ENCODE measurements at regions not wholly inside any gene's neighbourhood (a gene's known extent, or its start where the extent isn't known, plus 50 kb on each side); places are given as distances from the start of the nearest gene placed in this dataset.

DNA sequence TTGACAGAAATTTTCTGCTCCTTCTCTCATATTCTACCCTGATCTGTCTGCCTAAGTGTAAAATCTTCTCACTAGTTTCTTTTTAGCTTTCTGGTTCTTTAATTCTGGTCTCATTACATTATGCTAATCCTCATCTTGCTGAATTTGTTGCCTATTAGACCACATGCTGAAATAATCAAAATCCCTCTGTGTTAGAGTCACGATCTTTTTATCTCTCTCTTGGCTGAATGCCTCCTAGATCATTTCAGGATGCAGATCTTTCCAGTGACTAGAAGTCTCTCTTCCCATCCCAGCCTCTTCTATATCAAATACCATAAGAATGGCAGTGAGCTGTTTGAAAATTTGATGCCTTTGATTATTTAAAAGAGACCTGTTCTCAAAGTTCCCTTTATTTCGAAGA, 661.9 kb downstream of the SORCS1 start:
- Histone ChIP-seq H2AFZ (ENCODE audit: control insufficient read depth, low read length) (no peak overlapping the region), H3K36me3 (ENCODE audit: control insufficient read depth in 2 of 2, extremely low read depth in 1 of 2, insufficient read depth in 2 of 2, low read length in 2 of 2) (no peaks in the 10 kb centered on the region), H3K9me3 (ENCODE audit: control insufficient read depth, low read depth, low read length) (no peaks in the 10 kb centered on the region), H3K9ac (ENCODE audit: control insufficient read depth, extremely low read depth, insufficient read depth, low read length) (no peak overlapping the region), H3K4me3 (ENCODE audit: control insufficient read depth in 2 of 3, extremely low read depth in 1 of 3, insufficient read depth in 2 of 3, low read depth in 1 of 3, low read length in 3 of 3) (no peak overlapping the region), H3K9me1 (ENCODE audit: control insufficient read depth, extremely low read depth, insufficient read depth, low read length) (no peaks in the 10 kb centered on the region), H3K4me2 (ENCODE audit: control insufficient read depth, extremely low read depth, insufficient read depth, low read depth, low read length) (no peak overlapping the region), H3K79me2 (ENCODE audit: control insufficient read depth, insufficient read depth, low read length) (no peaks in the 10 kb centered on the region), H3K4me1 (ENCODE audit: control insufficient read depth, extremely low read depth, insufficient read depth, low read length) (peaks cover 21% of the 10 kb centered on the region), H3K27ac (ENCODE audit: control insufficient read depth, insufficient read depth, low read length) (no peak overlapping the region), H3K27me3 (ENCODE audit: control insufficient read depth, extremely low read depth, insufficient read depth, low read length) (no peaks in the 10 kb centered on the region), H4K20me1 (ENCODE audit: control insufficient read depth, extremely low read depth, insufficient read depth, low read length) (no peaks in the 10 kb centered on the region)
- DNase-seq (ENCODE audit: low read depth, low spot score) (no peak), FAIRE-seq (no peak)
- no peak for TF ChIP-seq EZH2 (IDR thresholded peaks at IDR 0.05; ENCODE audit: low read length)
- TF ChIP-seq, protein P1, sequence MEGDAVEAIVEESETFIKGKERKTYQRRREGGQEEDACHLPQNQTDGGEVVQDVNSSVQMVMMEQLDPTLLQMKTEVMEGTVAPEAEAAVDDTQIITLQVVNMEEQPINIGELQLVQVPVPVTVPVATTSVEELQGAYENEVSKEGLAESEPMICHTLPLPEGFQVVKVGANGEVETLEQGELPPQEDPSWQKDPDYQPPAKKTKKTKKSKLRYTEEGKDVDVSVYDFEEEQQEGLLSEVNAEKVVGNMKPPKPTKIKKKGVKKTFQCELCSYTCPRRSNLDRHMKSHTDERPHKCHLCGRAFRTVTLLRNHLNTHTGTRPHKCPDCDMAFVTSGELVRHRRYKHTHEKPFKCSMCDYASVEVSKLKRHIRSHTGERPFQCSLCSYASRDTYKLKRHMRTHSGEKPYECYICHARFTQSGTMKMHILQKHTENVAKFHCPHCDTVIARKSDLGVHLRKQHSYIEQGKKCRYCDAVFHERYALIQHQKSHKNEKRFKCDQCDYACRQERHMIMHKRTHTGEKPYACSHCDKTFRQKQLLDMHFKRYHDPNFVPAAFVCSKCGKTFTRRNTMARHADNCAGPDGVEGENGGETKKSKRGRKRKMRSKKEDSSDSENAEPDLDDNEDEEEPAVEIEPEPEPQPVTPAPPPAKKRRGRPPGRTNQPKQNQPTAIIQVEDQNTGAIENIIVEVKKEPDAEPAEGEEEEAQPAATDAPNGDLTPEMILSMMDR (optimal IDR thresholded peaks at IDR 0.05 in 1 of 3, IDR thresholded peaks at IDR 0.05 in 1 of 3, conservative IDR thresholded peaks at IDR 0.05 in 1 of 3; ENCODE audit: extremely low read depth in 1 of 3, insufficient read depth in 2 of 3, low read length in 3 of 3), result no peak
- dilution Hi-C loops (cut with MboI; ENCODE audit: extremely low pct_ligation_motif_present, low sequenced_read_pairs), result no loop called here

DNA sequence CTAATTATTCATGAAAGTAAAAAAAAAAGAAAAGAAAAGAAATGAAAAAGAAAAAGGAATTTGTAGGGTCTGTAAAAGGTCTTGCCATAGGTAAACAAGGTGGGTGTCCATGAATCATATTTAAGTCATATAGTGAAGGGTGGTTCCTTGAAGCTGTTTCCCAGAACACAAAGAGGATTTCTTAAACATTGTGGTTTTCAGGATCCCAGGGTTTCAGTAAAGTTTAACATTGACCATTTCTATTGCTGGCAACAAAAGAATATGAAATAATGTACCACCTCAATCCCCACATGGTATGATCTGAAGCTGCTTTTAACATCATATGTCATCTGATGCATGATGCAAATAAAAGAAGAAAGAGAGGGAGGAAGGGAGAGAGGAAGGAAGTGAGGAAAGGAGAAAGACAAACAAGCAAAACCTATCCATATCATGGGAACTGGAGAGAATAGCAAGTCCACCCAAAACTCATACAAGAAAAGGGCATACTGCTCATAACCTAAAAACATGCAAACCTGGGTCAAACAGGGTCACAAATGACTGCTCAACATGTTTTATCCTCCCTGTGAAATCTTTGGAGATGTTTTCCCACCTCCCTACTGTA, 663.5 kb downstream of the SORCS1 start:
- DNase-seq (ENCODE audit: low read depth, low spot score) (no peak), FAIRE-seq (no peak)
- no peaks in the 10 kb centered on the region for H4K20me1 ChIP-seq (ENCODE audit: control insufficient read depth, extremely low read depth, insufficient read depth, low read length)
- no peaks in the 10 kb centered on the region for H3K36me3 ChIP-seq (ENCODE audit: control insufficient read depth in 2 of 2, extremely low read depth in 1 of 2, insufficient read depth in 2 of 2, low read length in 2 of 2)
- no peak overlapping the region for H3K4me3 ChIP-seq (ENCODE audit: control insufficient read depth in 2 of 3, extremely low read depth in 1 of 3, insufficient read depth in 2 of 3, low read depth in 1 of 3, low read length in 3 of 3)
- H2AFZ ChIP-seq (ENCODE audit: control insufficient read depth, low read length), result no peak overlapping the region
- H3K9ac ChIP-seq (ENCODE audit: control insufficient read depth, extremely low read depth, insufficient read depth, low read length), result no peak overlapping the region
- peaks cover 14% of the 10 kb centered on the region for H3K4me1 ChIP-seq (ENCODE audit: control insufficient read depth, extremely low read depth, insufficient read depth, low read length)
- TF ChIP-seq EZH2 (IDR thresholded peaks at IDR 0.05; ENCODE audit: low read length), result no peak
- TF ChIP-seq, protein P1 (optimal IDR thresholded peaks at IDR 0.05 in 1 of 3, IDR thresholded peaks at IDR 0.05 in 1 of 3, conservative IDR thresholded peaks at IDR 0.05 in 1 of 3; ENCODE audit: extremely low read depth in 1 of 3, insufficient read depth in 2 of 3, low read length in 3 of 3), result no peak
- H3K79me2 ChIP-seq (ENCODE audit: control insufficient read depth, insufficient read depth, low read length), result no peaks in the 10 kb centered on the region
- no peaks in the 10 kb centered on the region for H3K9me1 ChIP-seq (ENCODE audit: control insufficient read depth, extremely low read depth, insufficient read depth, low read length)
- no peaks in the 10 kb centered on the region for H3K9me3 ChIP-seq (ENCODE audit: control insufficient read depth, low read depth, low read length)
- no peaks in the 10 kb centered on the region for H3K27me3 ChIP-seq (ENCODE audit: control insufficient read depth, extremely low read depth, insufficient read depth, low read length)
- no peak overlapping the region for H3K27ac ChIP-seq (ENCODE audit: control insufficient read depth, insufficient read depth, low read length)
- no peak overlapping the region for H3K4me2 ChIP-seq (ENCODE audit: control insufficient read depth, extremely low read depth, insufficient read depth, low read depth, low read length)
- dilution Hi-C loops (cut with MboI; ENCODE audit: extremely low pct_ligation_motif_present, low sequenced_read_pairs), result no loop called here

Measured in keratinocyte (primary cell).